GM23338 (cell line): ENCODE measurements at regions not wholly inside any gene's neighbourhood (a gene's known extent, or its start where the extent isn't known, plus 50 kb on each side); places are given as distances from the start of the nearest gene placed in this dataset.

ENCODE experiments used
- ATAC-seq: fragments of 200-7000 bp; cut with Tn5 transposase; 3 replicates; pipeline ENCODE4 v1.9.1; 2020
- DNase-seq: peaks from one replicate; pipeline ENCODE4 v3.0.0-alpha.2; 2015; ENCODE audit warnings: low spot score
- H2AFZ ChIP-seq: fragments of 200-600 bp; sonication (generic); 2 replicates; pipeline ENCODE4 v1.8.0; 2016; ENCODE audit warnings: antibody characterized with exemption, mild to moderate bottlenecking, moderate library complexity
- H3F3A ChIP-seq: fragments of 200-600 bp; sonication (generic); replicated peaks from 2 replicates; pipeline ENCODE4 v1.8.0; 2017; ENCODE audit warnings: antibody characterized with exemption, mixed run types, low read depth
- H3K27ac ChIP-seq: fragments of 200-600 bp; sonication (generic); 2 replicates; pipeline ENCODE4 v1.6.1; 2016; ENCODE audit warnings: low read depth
- H3K27me3 ChIP-seq: fragments of 200-600 bp; sonication (generic); 2 replicates; pipeline ENCODE4 v1.8.0; 2016; ENCODE audit warnings: mild to moderate bottlenecking, mixed run types, moderate library complexity; ENCODE audit not compliant: insufficient read depth
- H3K36me3 ChIP-seq: fragments of 200-600 bp; sonication (generic); 2 replicates; pipeline ENCODE4 v1.8.0; 2016; ENCODE audit warnings: mild to moderate bottlenecking; ENCODE audit not compliant: insufficient read depth
- H3K4me1 ChIP-seq: fragments of 200-600 bp; sonication (generic); 2 replicates; pipeline ENCODE4 v1.8.0; 2016; ENCODE audit warnings: mild to moderate bottlenecking, moderate library complexity; ENCODE audit not compliant: insufficient read depth
- H3K4me2 ChIP-seq: fragments of 200-600 bp; sonication (generic); 2 replicates; pipeline ENCODE4 v1.7.1; 2017; ENCODE audit warnings: mixed run types
- H3K4me3 ChIP-seq: fragments of 200-600 bp; sonication (generic); 2 replicates; pipeline ENCODE4 v1.6.1; 2016; ENCODE audit warnings: mixed run types
- H3K79me2 ChIP-seq: fragments of 200-600 bp; sonication (generic); replicated peaks from 2 replicates; pipeline ENCODE4 v1.8.0; 2017; ENCODE audit warnings: mild to moderate bottlenecking; ENCODE audit not compliant: insufficient read depth
- H3K9me2 ChIP-seq: fragments of 200-600 bp; sonication (generic); 2 replicates; pipeline ENCODE4 v1.8.0; 2017; ENCODE audit not compliant: insufficient read depth
- H4K20me1 ChIP-seq: fragments of 200-600 bp; sonication (generic); replicated peaks from 2 replicates; pipeline ENCODE4 v1.8.0; 2017; ENCODE audit warnings: mild to moderate bottlenecking; ENCODE audit not compliant: insufficient read depth
- H3K27ac Mint-ChIP-seq: 2 replicates; pipeline ENCODE4 v1.8.0; 2020; ENCODE audit warnings: inconsistent platforms, mild to moderate bottlenecking, moderate library complexity, mixed read lengths
- H3K27me3 Mint-ChIP-seq: 3 replicates; pipeline ENCODE4 v1.8.0; 2022; ENCODE audit warnings: low read depth, mild to moderate bottlenecking, moderate library complexity, mixed read lengths, inconsistent platforms; ENCODE audit not compliant: insufficient read depth, poor library complexity
- H3K36me3 Mint-ChIP-seq: 3 replicates; pipeline ENCODE4 v1.8.0; 2021; ENCODE audit warnings: low read depth, mild to moderate bottlenecking, inconsistent platforms, moderate library complexity, mixed read lengths
- H3K4me1 Mint-ChIP-seq: 3 replicates; pipeline ENCODE4 v1.8.0; 2020; ENCODE audit warnings: mild to moderate bottlenecking, inconsistent platforms, mixed read lengths
- H3K4me3 Mint-ChIP-seq: 3 replicates; pipeline ENCODE4 v1.8.0; 2021; ENCODE audit warnings: moderate library complexity, mild to moderate bottlenecking, inconsistent platforms, mixed read lengths
- H3K9me3 Mint-ChIP-seq: 3 replicates; pipeline ENCODE4 v1.8.0; 2020; ENCODE audit warnings: moderate library complexity, mild to moderate bottlenecking, inconsistent platforms, mixed read lengths
- CREB1 ChIP-seq: fragments of 250-450 bp; sonication (Bioruptor Pico); IDR thresholded peaks from 2 replicates; pipeline ENCODE4 v1.5.0; 2020; ENCODE audit warnings: low read depth, mild to moderate bottlenecking, moderate library complexity
- ETS1 ChIP-seq: IDR thresholded peaks from 2 replicates; pipeline ENCODE4 v1.6.1; 2016; ENCODE audit warnings: antibody characterized with exemption
- EZH2 ChIP-seq: fragments of 200-600 bp; sonication (generic); IDR thresholded peaks from one replicate; pipeline ENCODE4 v1.8.0; 2017; ENCODE audit warnings: antibody characterized with exemption, mild to moderate bottlenecking, low read depth; ENCODE audit not compliant: unreplicated experiment
- EZH2phosphoT487 ChIP-seq: fragments of 200-600 bp; sonication (generic); IDR thresholded peaks from one replicate; pipeline ENCODE4 v1.8.1; 2018; ENCODE audit warnings: antibody characterized with exemption; ENCODE audit not compliant: unreplicated experiment
- STAT1 ChIP-seq: IDR thresholded peaks from one replicate; pipeline ENCODE4 v1.6.1; 2016; ENCODE audit warnings: antibody characterized with exemption; ENCODE audit not compliant: unreplicated experiment
- ZNF114 ChIP-seq: fragments of 250-450 bp; sonication (Bioruptor Pico); IDR thresholded peaks from 2 replicates; pipeline ENCODE4 v1.5.0; 2020; ENCODE audit warnings: mild to moderate bottlenecking, moderate library complexity
- ZNF462 ChIP-seq: fragments of 250-450 bp; sonication (Bioruptor Pico); IDR thresholded peaks from 2 replicates; pipeline ENCODE4 v1.5.0; 2020; ENCODE audit warnings: mild to moderate bottlenecking, moderate library complexity
- TF ChIP-seq, protein P1 (sequence below), 2 experiments: fragments of 200-600 bp in 1 of 2; sonication (generic) in 1 of 2; conservative IDR thresholded peaks; 2 replicates each; pipeline versions ENCODE4 v1.5.1 to v1.6.1; 2016 to 2017; ENCODE audit warnings: antibody characterized with exemption in 2 of 2, low read depth in 2 of 2, mild to moderate bottlenecking in 2 of 2, moderate library complexity in 1 of 2

DNA sequence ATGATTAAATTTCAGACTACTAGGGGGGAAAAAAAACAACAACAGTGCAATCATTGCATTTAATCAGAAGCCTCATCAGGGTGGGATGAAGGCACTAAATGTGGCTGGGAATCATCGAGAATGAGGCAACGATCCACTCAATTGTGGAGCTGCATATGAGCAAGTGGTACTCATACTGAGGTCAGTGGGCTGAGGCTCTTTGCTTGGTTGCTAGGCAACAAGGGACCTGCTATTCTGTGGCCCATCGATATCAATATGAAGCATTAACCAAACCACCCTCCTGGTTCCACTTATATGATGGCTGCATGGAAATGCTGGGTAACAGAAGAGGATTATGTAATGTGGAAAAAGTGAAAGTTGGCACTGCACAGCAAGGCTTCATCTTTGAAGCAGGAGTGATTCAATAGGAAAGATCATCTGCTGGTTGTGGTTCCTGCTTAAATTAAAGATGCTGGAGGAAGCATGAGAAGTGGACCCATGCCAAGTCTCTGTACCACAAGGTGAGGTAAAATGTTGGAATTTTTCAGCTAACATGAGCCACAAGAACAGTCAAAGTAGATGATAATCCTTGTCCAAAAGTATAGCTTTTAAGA lies 159.8 kb upstream of the HMHB1 start:
- Mint-ChIP-seq H3K4me3 (no peak overlapping the region), H3K4me1 (no peaks in the 10 kb centered on the region; the same call in 2 of the 3 replicates), H3K27me3 (no peaks in the 10 kb centered on the region), H3K27ac (no peak overlapping the region), H3K36me3 (no peaks in the 10 kb centered on the region), H3K9me3 (no peaks in the 10 kb centered on the region)
- H3K27me3 ChIP-seq = no peaks in the 10 kb centered on the region
- H3K9me2 ChIP-seq = 0 out of 2 replicates have a peak, but pooled peaks cover 2% of the 10 kb centered on the region
- no peak overlapping the region for H3K27ac ChIP-seq
- H3F3A ChIP-seq = no peaks in the 10 kb centered on the region
- TF ChIP-seq, protein P1, sequence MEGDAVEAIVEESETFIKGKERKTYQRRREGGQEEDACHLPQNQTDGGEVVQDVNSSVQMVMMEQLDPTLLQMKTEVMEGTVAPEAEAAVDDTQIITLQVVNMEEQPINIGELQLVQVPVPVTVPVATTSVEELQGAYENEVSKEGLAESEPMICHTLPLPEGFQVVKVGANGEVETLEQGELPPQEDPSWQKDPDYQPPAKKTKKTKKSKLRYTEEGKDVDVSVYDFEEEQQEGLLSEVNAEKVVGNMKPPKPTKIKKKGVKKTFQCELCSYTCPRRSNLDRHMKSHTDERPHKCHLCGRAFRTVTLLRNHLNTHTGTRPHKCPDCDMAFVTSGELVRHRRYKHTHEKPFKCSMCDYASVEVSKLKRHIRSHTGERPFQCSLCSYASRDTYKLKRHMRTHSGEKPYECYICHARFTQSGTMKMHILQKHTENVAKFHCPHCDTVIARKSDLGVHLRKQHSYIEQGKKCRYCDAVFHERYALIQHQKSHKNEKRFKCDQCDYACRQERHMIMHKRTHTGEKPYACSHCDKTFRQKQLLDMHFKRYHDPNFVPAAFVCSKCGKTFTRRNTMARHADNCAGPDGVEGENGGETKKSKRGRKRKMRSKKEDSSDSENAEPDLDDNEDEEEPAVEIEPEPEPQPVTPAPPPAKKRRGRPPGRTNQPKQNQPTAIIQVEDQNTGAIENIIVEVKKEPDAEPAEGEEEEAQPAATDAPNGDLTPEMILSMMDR (conservative IDR thresholded peaks at IDR 0.05; ENCODE audit: low read depth in 2 of 2) = no peak
- no peak for TF ChIP-seq EZH2phosphoT487
- no peak for TF ChIP-seq ZNF462
- TF ChIP-seq EZH2 = no peak
- TF ChIP-seq ETS1 = no peak
- TF ChIP-seq CREB1 (CRISPR knock-in tag) = no peak
- TF ChIP-seq STAT1 = no peak
- TF ChIP-seq ZNF114 (CRISPR knock-in tag) = no peak
- H4K20me1 ChIP-seq = no peaks in the 10 kb centered on the region
- H2AFZ ChIP-seq = no peak overlapping the region
- H3K4me3 ChIP-seq = no peak overlapping the region
- DNase-seq (no peak), ATAC-seq (no peak)
- H3K4me1 ChIP-seq = no peaks in the 10 kb centered on the region
- H3K4me2 ChIP-seq = no peak overlapping the region
- H3K36me3 ChIP-seq = no peaks in the 10 kb centered on the region
- no peaks in the 10 kb centered on the region for H3K79me2 ChIP-seq
